Activated naive CD8-positive, alpha-beta T cell treated with anti-CD3 and anti-CD28 coated beads for 36 hours (primary cell): ENCODE measurements at regions not wholly inside any gene's neighbourhood (a gene's known extent, or its start where the extent isn't known, plus 50 kb on each side); places are given as distances from the start of the nearest gene placed in this dataset.

ENCODE experiments used
- DNase-seq: peaks from one replicate; pipeline ENCODE4 v3.0.0; 2021
- H3K27ac Mint-ChIP-seq: one replicate; pipeline ENCODE4 v1.8.0; 2022; ENCODE audit warnings: mild to moderate bottlenecking, moderate library complexity, mixed read lengths
- H3K27me3 Mint-ChIP-seq: one replicate; pipeline ENCODE4 v1.8.0; 2022; ENCODE audit warnings: mild to moderate bottlenecking, mixed read lengths
- H3K36me3 Mint-ChIP-seq: one replicate; pipeline ENCODE4 v1.8.0; 2021; ENCODE audit warnings: mild to moderate bottlenecking, mixed read lengths
- H3K4me1 Mint-ChIP-seq: one replicate; pipeline ENCODE4 v1.8.0; 2021; ENCODE audit warnings: mixed read lengths
- H3K4me3 Mint-ChIP-seq: one replicate; pipeline ENCODE4 v1.8.0; 2022; ENCODE audit warnings: mild to moderate bottlenecking, moderate library complexity, mixed read lengths
- H3K9me3 Mint-ChIP-seq: one replicate; pipeline ENCODE4 v1.8.0; 2022; ENCODE audit warnings: mixed read lengths

DNA sequence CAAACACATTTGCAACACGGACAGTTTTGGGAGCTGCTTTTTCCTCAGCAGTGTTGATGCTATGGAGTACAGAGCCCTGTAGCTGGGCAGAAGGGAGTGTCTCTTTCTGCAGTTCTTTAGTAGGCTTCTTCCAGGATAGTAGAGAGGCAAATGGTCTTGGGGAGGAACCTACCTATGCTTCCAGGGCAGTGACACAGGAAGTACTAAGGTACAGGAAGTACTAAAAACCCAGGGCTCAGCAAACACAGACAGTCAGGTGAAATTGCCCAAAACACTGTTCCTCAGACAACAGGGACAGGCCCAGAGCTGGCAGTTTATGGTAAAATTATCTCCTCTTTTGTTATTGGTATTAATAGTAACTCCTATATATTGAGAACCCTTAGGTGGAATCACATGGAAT is 217.6 kb downstream of the TTC8 start:
- Mint-ChIP-seq H3K36me3 (no peaks in the 10 kb centered on the region), H3K27ac (no peak overlapping the region), H3K9me3 (peaks cover 8% of the 10 kb centered on the region), H3K27me3 (peaks cover 26% of the 10 kb centered on the region), H3K4me3 (no peak overlapping the region), H3K4me1 (peaks cover 15% of the 10 kb centered on the region)
- no peak for DNase-seq

DNA sequence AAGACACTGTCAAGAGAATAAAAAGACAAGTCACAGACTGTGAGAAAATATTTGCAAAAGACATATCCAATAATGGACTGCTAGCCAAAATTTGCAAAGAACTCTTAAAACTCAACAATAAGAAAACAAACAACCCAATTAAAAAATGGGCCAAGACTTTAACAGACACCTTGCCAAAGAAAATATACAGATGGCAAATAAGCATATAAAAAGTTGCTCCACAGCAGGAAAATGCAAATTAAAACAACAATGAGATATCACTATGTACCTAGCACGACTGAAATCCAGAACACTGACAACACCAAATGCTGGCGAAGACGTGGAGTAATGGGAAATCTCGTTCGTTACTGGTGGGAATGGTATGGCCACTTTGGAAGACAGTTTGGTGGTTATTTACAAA is 228.9 kb downstream of the TTC8 start:
- H3K4me3 Mint-ChIP-seq = no peak overlapping the region
- no peak for DNase-seq
- peaks cover 6% of the 10 kb centered on the region for H3K9me3 Mint-ChIP-seq
- peaks cover 1% of the 10 kb centered on the region for H3K36me3 Mint-ChIP-seq
- no peak overlapping the region for H3K27ac Mint-ChIP-seq
- H3K4me1 Mint-ChIP-seq = no peaks in the 10 kb centered on the region
- H3K27me3 Mint-ChIP-seq = no peaks in the 10 kb centered on the region

DNA sequence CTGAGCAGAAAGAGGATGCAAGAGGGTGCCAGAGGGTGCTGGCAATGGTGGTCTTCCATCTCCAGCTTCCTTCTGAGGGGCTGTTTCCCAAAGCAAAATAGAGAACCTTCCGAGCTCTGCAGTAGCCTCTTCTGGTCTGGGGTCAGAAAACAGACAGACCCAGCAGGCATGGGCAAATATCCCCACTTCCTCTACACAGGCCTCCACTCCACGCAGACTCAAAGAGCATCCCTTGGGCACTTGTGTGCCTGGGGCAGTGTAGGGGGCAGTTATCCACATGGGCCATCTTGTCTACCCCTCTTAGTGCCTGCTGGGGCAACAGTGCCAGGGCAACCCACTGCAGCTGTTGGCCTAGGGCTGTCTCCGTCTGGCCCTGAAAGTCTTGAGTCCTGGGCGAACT is 231.9 kb downstream of the TTC8 start:
- H3K9me3 Mint-ChIP-seq = peaks cover 6% of the 10 kb centered on the region
- H3K27ac Mint-ChIP-seq = no peak overlapping the region
- DNase-seq = no peak
- no peaks in the 10 kb centered on the region for H3K27me3 Mint-ChIP-seq
- H3K36me3 Mint-ChIP-seq = peaks cover 1% of the 10 kb centered on the region
- H3K4me1 Mint-ChIP-seq = no peaks in the 10 kb centered on the region
- no peak overlapping the region for H3K4me3 Mint-ChIP-seq

DNA sequence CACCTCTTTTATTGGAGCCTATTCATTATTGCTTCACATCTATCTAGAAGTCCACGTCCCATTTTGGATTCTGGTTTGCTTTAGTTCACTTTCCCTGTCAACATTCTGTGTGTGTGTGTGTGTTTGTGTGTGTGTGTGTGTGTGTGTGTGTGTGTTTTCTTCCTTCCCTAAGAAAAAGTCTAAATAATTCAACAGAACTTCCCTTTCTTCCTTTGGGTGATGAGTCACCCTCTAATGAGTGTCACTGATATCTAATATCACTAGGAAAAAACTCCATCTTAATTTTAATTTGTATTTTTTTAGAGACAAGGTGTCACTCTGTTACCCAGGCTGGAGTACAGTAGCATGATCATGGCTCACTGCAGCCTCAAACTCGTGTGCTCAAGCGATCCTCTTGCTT is 234.2 kb downstream of the TTC8 start:
- Mint-ChIP-seq H3K27ac (no peak overlapping the region), H3K36me3 (no peaks in the 10 kb centered on the region), H3K4me1 (no peaks in the 10 kb centered on the region), H3K9me3 (peaks cover 1% of the 10 kb centered on the region), H3K4me3 (no peak overlapping the region), H3K27me3 (no peaks in the 10 kb centered on the region)
- DNase-seq = no peak

DNA sequence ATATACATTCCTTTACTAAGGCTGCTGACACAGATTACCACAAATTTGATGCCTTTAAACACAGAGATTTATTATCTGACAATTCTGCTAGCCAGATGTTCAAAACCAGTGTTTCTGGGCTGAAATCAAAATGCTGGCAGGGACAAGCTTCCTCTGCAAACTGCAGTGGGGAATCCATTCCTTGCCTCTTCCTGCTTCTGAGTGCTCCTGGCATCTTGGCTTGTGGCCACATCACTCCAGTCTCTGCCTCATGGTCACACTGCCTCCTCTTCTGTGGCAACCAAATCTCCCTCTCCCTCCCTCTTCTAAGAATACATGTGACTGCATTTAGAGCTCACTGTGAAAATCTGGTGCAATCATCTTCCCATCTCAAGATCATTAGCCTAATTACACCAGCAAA is 235.7 kb downstream of the TTC8 start:
- no peaks in the 10 kb centered on the region for H3K27me3 Mint-ChIP-seq
- H3K9me3 Mint-ChIP-seq = peaks cover 1% of the 10 kb centered on the region
- no peak for DNase-seq
- H3K4me1 Mint-ChIP-seq = no peaks in the 10 kb centered on the region
- H3K27ac Mint-ChIP-seq = no peak overlapping the region
- no peak overlapping the region for H3K4me3 Mint-ChIP-seq
- H3K36me3 Mint-ChIP-seq = no peaks in the 10 kb centered on the region

DNA sequence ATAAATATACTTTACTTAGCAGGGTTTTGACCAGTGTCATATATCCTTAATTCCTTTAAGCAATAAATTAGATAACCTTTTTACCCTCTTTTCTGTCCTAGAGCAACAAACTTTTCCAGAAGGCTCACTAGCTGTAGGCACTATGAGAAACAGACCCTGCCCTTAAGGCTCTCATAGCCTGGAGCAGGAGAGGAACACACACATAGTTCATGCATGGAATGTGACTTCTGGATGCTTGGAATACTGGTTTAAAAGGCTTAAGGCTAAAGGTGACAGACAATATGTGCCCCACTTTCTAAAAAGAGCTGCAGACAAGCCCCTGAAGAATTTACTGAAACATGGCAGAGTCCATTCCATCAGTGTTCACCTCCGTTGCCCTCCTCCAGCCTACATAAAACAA is 237.2 kb downstream of the TTC8 start:
- Mint-ChIP-seq H3K4me3 (no peak overlapping the region), H3K9me3 (no peaks in the 10 kb centered on the region), H3K36me3 (no peaks in the 10 kb centered on the region), H3K4me1 (no peaks in the 10 kb centered on the region), H3K27me3 (no peaks in the 10 kb centered on the region), H3K27ac (no peak overlapping the region)
- DNase-seq = no peak

DNA sequence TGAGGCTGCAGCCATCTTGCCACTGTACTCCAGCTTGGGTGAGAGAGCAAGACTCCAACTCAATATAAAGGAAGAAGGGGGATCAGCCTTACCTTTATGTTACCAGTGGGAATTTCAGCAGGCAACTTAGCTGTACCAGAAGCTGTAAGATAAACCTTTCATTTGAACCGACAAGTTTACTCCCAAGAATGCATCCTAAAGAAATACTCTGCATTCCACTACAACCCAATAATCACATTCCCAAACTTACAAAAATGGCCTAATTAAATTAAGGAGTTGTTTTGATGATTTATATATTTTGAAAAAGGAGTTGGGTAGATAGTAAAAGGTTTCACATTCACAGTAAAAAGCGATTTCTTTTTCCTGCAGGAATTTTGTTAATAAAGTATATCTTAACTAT is 241.4 kb downstream of the TTC8 start:
- no peaks in the 10 kb centered on the region for H3K9me3 Mint-ChIP-seq
- H3K4me1 Mint-ChIP-seq = no peaks in the 10 kb centered on the region
- peaks cover 1% of the 10 kb centered on the region for H3K27me3 Mint-ChIP-seq
- DNase-seq = no peak
- no peaks in the 10 kb centered on the region for H3K36me3 Mint-ChIP-seq
- no peak overlapping the region for H3K4me3 Mint-ChIP-seq
- H3K27ac Mint-ChIP-seq = no peak overlapping the region

DNA sequence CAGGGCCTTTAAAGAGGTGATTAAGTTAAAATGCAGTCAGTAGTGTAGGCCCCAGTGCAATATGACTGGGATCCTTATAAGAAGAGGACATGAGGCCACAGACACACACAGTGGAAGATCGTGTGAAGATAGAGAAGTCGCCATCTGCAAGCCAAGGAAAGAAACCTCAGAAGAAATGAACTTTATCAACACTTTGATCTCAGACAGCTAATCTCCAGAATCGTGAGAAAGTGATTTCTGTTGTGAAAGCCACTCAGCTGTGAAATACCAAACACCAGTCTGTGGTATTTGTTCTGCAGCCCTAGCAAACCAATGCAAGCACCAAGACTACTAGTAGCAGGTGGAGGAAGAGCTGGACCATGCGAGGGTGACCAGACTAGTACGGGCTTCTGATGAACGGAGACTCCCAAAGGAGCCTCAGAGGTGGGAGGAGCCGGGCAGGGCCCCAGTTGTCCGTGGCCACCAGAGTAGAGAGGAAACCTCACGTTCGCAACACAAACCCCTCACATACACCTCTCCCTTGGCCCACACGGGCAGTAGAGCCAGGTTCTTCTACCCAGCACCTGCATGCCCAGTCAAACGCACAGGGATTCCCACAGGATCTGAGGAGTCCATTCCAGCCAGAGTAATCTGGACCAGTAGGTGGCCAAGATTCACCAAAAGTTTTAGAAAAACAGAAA is 243.0 kb downstream of the TTC8 start:
- no peaks in the 10 kb centered on the region for H3K4me1 Mint-ChIP-seq
- H3K36me3 Mint-ChIP-seq = no peaks in the 10 kb centered on the region

DNA sequence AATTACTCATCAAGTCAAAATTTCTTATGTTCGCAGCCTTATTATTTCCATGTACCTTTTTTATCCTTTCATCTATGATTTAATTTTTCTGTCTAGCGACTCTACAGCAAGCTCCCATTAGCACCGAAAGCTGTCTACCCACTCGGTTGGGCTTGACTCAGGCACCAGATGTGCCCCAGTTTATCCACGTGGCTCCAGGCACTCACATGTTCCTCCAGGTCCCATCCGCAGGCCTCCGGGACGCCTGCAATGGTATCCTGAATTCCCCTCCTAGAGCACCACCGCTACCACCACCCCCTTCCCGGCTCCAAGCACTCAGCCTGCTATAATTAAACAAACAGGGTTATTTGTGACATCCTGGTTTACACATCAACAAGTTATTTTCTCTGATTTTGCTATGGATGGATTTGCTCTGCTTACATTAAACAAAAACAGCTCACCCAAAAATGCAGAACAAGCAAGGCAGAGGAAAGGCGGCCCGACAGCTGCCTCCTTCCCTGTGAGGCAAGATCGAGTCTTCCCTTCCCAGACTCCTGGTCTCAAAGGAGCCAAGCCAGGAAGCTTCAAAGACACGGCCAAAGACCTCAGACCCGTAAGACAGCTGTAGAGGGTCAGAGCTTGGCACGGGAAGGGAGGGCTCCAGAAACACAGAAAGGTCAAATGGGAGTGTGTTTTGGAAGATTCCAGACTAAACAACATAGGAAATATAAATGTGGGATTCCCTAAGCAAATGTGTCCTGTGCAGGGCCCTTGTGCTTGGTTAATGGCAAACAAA is 253.8 kb downstream of the TTC8 start:
- Mint-ChIP-seq H3K36me3 (no peaks in the 10 kb centered on the region), H3K4me1 (no peaks in the 10 kb centered on the region), H3K27ac (no peak overlapping the region), H3K4me3 (no peak overlapping the region), H3K9me3 (no peaks in the 10 kb centered on the region), H3K27me3 (peaks cover 3% of the 10 kb centered on the region)
- DNase-seq = no peak

More for the DNA sequence above, 243.0 kb downstream of the TTC8 start:
- DNase-seq = no peak
- Mint-ChIP-seq H3K27me3 (peaks cover 6% of the 10 kb centered on the region), H3K9me3 (no peaks in the 10 kb centered on the region), H3K27ac (no peak overlapping the region), H3K4me3 (no peak overlapping the region)

DNA sequence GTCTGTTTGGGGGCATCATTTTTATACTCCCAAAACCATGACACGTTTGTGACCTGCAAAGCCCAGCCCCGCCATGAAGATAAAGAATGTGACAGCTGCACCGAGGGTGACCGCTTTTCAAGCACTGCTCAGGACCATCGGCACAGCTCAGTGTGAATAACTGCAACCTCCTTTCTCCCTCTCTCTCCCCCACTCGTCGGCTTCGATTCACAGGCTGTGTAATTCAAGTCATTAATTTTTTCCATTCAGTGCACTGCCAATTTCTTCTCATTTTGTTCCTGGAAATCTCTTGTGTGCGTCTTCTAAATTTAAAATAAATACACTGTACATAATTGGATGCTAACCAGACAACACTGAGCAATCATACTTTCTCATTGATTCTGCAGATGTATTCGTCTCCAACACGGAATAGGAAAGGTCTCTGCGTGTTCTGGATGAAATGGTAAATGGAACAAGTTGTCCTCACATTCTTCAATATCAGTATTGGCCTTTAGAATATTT is 260.8 kb downstream of the TTC8 start:
- Mint-ChIP-seq H3K36me3 (no peaks in the 10 kb centered on the region), H3K4me3 (no peak overlapping the region), H3K27me3 (peaks cover 3% of the 10 kb centered on the region), H3K27ac (no peak overlapping the region), H3K9me3 (no peaks in the 10 kb centered on the region), H3K4me1 (no peaks in the 10 kb centered on the region)
- no peak for DNase-seq

DNA sequence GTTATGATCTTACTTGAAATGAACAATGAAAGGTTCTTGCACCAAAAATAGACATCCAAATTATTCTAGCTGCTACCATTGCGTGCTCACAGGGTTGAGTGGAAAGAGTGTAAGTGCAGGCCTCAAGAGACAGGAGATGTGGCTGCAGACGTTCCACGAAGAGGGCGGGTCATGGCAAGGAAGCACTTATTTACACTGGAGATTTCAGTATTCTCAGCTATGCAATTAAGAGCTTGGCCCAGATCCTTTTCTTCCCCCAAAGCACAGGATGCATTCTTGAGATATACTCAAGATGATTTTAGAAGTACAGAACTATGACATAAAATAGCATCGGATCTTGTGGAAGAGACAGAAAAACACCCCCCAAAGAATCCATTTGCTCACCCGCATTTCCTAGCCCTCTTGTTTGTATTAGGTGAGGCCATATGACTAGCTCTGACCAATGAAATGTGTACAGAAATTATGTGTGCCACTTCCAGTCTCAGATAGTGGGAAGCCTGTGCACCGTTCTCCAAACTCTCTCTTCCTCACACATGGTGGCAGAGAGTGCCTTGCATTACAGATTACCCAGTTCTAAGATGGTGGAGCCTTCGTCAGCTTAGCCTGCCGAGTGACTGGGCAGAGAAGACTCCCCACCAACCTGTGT is 261.4 kb downstream of the TTC8 start:
- Mint-ChIP-seq H3K27ac (no peak overlapping the region), H3K36me3 (no peaks in the 10 kb centered on the region), H3K4me3 (no peak overlapping the region), H3K4me1 (no peaks in the 10 kb centered on the region), H3K27me3 (peaks cover 3% of the 10 kb centered on the region), H3K9me3 (no peaks in the 10 kb centered on the region)
- no peak for DNase-seq

DNA sequence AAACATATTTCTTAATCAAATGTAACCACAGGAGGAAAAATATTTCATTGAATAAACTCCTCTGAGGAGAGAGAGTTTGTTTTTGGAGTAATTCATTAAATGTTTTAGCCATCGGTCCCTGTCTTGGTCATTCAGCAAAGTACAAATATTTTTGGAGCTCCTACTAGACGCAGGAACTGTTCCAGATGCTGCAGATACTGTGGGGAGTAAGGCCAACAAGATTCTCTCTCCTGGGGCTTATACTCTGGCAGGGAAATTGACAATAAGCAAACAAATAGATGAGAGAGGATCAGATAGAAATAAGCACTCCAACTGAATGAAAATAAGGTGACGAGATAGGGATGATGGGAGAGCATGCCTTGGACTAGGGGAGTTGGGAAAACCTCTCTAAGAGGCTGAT is 264.1 kb downstream of the TTC8 start:
- Mint-ChIP-seq H3K27me3 (no peaks in the 10 kb centered on the region), H3K27ac (no peak overlapping the region), H3K4me3 (no peak overlapping the region), H3K9me3 (no peaks in the 10 kb centered on the region), H3K36me3 (no peaks in the 10 kb centered on the region), H3K4me1 (no peaks in the 10 kb centered on the region)
- no peak for DNase-seq

DNA sequence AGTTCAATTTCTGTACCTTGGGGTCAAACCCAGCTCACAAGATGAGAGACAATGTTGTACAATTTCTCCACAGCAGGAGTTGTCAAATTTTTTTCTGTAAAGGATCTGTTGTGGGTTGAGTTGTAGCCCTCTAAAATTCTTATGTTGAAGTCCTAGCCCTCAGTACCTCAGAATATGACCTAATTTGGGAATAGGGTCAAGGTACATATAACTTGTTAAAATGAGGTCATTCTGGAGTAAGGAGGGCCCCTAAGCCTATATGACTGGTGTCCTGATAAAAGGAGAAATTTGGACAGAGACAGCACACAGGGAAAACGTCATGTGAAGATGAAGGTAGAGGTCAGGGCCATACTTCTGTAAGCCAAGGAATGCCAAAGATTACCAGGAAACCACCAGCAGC is 264.9 kb downstream of the TTC8 start:
- no peak for DNase-seq
- no peaks in the 10 kb centered on the region for H3K36me3 Mint-ChIP-seq
- H3K27ac Mint-ChIP-seq = no peak overlapping the region
- no peaks in the 10 kb centered on the region for H3K4me1 Mint-ChIP-seq
- no peak overlapping the region for H3K4me3 Mint-ChIP-seq
- no peaks in the 10 kb centered on the region for H3K27me3 Mint-ChIP-seq
- no peaks in the 10 kb centered on the region for H3K9me3 Mint-ChIP-seq

DNA sequence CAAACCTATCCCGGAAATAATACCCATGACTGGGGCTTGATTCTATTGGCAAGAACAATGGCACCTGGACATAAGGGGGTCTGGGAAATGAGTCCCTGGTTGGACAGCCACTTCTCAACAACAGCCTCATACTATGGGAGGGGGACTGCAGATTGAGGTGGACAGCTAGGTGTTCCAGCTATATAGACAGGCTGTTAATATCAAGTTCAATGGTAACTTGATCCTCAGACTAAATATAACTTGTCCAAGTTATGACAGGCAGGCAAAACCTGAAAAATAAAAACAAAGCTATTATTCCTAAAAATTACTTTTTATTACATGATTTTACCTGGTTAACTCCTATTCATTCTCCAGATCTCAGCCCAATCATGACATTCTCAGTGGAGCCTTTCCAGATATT is 267.3 kb downstream of the TTC8 start:
- H3K27me3 Mint-ChIP-seq = no peaks in the 10 kb centered on the region
- H3K27ac Mint-ChIP-seq = no peak overlapping the region
- no peak for DNase-seq
- H3K36me3 Mint-ChIP-seq = no peaks in the 10 kb centered on the region
- no peaks in the 10 kb centered on the region for H3K4me1 Mint-ChIP-seq
- no peaks in the 10 kb centered on the region for H3K9me3 Mint-ChIP-seq
- H3K4me3 Mint-ChIP-seq = no peak overlapping the region

DNA sequence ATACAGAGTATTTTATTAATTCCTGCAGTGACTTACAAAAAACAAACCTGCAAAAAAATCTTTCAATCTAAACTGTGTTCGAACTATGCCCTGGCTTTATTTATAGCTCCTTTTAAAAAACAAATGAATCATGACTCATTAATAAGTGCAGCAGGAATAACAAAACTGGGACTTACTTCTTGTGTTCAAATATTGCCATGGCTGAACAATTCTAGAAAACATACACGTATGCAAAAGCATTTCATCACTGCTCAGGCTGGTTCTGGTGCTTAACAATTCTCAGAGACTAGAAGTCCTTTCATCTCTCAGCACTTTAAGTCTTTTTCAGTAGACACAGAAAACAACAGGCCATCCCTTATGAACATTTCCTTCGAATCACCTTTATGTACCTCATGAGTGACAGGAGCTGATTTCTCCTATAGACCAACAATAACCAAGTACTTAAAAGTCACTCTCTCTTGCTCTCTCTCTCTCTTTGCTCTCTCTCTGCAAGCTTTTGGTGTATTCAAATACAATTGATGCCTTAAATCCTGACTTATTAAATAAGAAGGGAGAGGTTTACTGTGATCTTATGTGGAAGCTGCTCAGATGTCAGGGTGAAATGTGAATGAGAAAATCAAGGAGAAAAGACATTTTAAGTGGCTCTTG is 268.8 kb downstream of the TTC8 start:
- no peaks in the 10 kb centered on the region for H3K4me1 Mint-ChIP-seq
- DNase-seq = no peak
- no peak overlapping the region for H3K4me3 Mint-ChIP-seq
- H3K9me3 Mint-ChIP-seq = no peaks in the 10 kb centered on the region
- no peaks in the 10 kb centered on the region for H3K27me3 Mint-ChIP-seq
- H3K36me3 Mint-ChIP-seq = no peaks in the 10 kb centered on the region
- no peak overlapping the region for H3K27ac Mint-ChIP-seq
